ENCODE measurements at regions not wholly inside any gene's neighbourhood (a gene's known extent, or its start where the extent isn't known, plus 50 kb on each side); places are given as distances from the start of the nearest gene placed in this dataset.
"Not testable (repeated sequence)": the region's sequence is repeated elsewhere in the genome, so short reads cannot be mapped to it uniquely, and the experiment has no call there.

GRCh38 chr3:145248928-145249327, 912.1 kb downstream of the PLOD2 start:
- DNase-seq (ENCODE audit: low read depth in 2 of 2) = no peak

GRCh38 chr3:145251311-145251710, 909.7 kb downstream of the PLOD2 start:
- no peak for DNase-seq (ENCODE audit: low read depth in 2 of 2)

GRCh38 chr3:145257967-145258366, 903.0 kb downstream of the PLOD2 start:
- not testable (repeated sequence) for DNase-seq (ENCODE audit: low read depth in 2 of 2)

- no peak for DNase-seq (ENCODE audit: low read depth in 2 of 2)
Observed at GRCh38 chr3:145259166-145259880, 901.7 kb downstream of the PLOD2 start.

- not testable (repeated sequence) for DNase-seq (ENCODE audit: low read depth in 2 of 2)
Observed at GRCh38 chr3:145263458-145263857, 897.5 kb downstream of the PLOD2 start.

GRCh38 chr3:145266368-145266767, 894.6 kb downstream of the PLOD2 start:
- no peak for DNase-seq (ENCODE audit: low read depth in 2 of 2)

- no peak for DNase-seq (ENCODE audit: low read depth in 2 of 2)
Observed at GRCh38 chr3:145269106-145269505, 891.9 kb downstream of the PLOD2 start.

- DNase-seq (ENCODE audit: low read depth in 2 of 2) = no peak
Observed at GRCh38 chr3:145272684-145273083, 888.3 kb downstream of the PLOD2 start.

GRCh38 chr3:145282505-145282904, 878.5 kb downstream of the PLOD2 start:
- DNase-seq (ENCODE audit: low read depth in 2 of 2) = no peak

GRCh38 chr3:145286937-145287336, 874.0 kb downstream of the PLOD2 start:
- no peak for DNase-seq (ENCODE audit: low read depth in 2 of 2)

GRCh38 chr3:145290010-145290409, 871.0 kb downstream of the PLOD2 start:
- no peak for DNase-seq (ENCODE audit: low read depth in 2 of 2)

- DNase-seq (ENCODE audit: low read depth in 2 of 2) = no peak
Observed at GRCh38 chr3:145294572-145294971, 866.4 kb downstream of the PLOD2 start.

- DNase-seq (ENCODE audit: low read depth in 2 of 2) = no peak
Observed at GRCh38 chr3:145307272-145307671, 853.7 kb downstream of the PLOD2 start.

- no peak for DNase-seq (ENCODE audit: low read depth in 2 of 2)
Observed at GRCh38 chr3:145313751-145314150, 847.2 kb downstream of the PLOD2 start.

- DNase-seq (ENCODE audit: low read depth in 2 of 2) = not testable (repeated sequence)
Observed at GRCh38 chr3:145316253-145316652, 844.7 kb downstream of the PLOD2 start.

GRCh38 chr3:145326666-145327065, 834.3 kb downstream of the PLOD2 start:
- DNase-seq (ENCODE audit: low read depth in 2 of 2) = no peak

GRCh38 chr3:145333427-145333826, 827.6 kb downstream of the PLOD2 start:
- not testable (repeated sequence) for DNase-seq (ENCODE audit: low read depth in 2 of 2)

- DNase-seq (ENCODE audit: low read depth in 2 of 2) = no peak
Observed at GRCh38 chr3:145333931-145334330, 827.1 kb downstream of the PLOD2 start.

GRCh38 chr3:145355206-145355605, 805.8 kb downstream of the PLOD2 start:
- DNase-seq (ENCODE audit: low read depth in 2 of 2) = no peak

- no peak for DNase-seq (ENCODE audit: low read depth in 2 of 2)
Observed at GRCh38 chr3:145357453-145357852, 803.5 kb downstream of the PLOD2 start.

GRCh38 chr3:145359040-145359439, 801.9 kb downstream of the PLOD2 start:
- no peak for DNase-seq (ENCODE audit: low read depth in 2 of 2)

GRCh38 chr3:145368748-145369147, 792.2 kb downstream of the PLOD2 start:
- no peak for DNase-seq (ENCODE audit: low read depth in 2 of 2)

GRCh38 chr3:145370870-145371269, 790.1 kb downstream of the PLOD2 start:
- DNase-seq (ENCODE audit: low read depth in 2 of 2) = no peak

GRCh38 chr3:145377301-145377700, 783.7 kb downstream of the PLOD2 start:
- DNase-seq (ENCODE audit: low read depth in 2 of 2) = no peak

All from dermis microvascular lymphatic vessel endothelial cell (primary cell).